Umbilical cord (tissue), 1 donor: ENCODE measurements at regions not wholly inside any gene's neighbourhood (a gene's known extent, or its start where the extent isn't known, plus 50 kb on each side); places are given as distances from the start of the nearest gene placed in this dataset.

Experiments
- DNase-seq: peaks from one replicate; pipeline ENCODE4 v3.0.0-alpha.2; 2015; ENCODE audit warnings: low spot score

DNA sequence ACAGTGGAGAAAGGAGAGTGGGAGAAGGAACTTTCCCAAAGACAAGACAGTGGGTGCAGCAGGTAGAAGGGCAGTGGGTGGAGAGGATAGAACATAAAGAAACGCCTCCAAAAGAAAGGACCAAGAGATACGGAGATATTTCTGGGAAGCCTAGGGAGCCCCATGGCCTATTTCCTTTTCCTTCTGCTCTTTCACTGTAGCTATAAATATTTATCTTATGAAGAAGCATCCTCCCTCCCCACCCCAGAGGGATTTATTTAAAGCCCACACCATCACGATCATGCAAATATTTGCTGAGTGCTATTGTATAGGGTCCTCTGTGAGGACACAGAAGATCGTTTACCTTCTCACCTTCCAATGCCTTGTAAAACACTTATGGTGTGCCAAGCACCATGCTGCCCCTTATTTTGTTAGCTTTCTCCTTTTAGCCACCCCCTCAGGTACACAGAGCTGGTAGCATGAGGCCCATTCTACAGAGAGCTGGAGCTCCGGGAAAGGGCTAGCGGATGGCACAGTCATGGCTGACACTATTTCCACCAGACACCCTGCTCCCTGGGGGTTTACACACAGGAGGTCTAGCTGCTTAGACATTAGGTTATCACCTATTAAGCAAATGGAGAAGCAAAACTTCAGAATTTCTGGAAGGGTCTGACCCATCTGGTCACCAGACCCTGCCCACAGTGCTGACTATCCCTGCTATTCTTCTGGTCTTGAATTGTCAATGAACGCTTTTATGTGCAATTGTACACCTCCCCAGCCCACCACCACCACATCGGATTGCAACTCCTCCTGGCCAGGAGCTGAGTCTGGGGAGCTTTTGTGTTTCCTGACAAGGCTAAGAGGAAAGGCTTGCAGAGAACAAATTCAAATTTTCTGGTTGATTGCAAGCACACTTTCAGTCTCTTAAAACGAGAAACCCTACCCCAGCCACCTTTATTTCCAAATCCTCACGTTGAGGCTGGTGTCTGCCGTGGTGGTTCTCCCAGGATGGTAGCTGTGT is 91.8 kb upstream of the KLF7 start:
- no peak for DNase-seq

DNA sequence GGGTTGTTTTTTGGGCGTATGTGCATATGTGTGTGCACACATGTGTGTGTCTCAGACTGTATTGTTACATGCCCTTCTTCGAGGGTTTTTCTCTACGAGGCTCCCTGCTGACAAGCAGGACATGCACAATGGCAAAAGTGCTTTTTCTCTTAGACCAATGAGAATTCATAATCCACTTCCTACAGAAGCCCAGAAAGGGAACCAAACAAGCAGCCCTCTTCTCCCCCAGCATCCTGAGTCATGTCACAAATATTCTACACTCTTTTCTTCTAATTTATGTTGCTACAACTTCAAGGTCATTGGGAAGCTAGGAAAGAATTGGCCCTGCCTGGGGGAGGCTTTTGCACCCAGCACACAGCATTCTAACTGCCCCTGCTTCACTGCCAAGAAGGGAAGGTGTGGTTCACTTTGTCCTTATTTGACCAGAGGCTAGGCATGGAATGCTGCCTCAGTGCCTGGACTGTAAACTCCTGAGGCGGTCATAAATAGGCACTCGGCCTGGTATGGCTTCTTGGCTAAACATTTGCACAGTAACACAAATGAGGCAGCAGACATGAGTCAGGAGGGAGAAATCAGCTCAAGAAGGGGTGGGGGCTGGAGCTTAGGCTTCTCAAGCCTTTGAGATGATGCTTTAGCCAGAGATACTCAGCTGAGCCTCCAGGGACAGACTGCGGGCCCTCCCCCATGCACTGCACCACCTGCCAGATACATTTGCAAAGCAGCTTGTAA is 92.7 kb upstream of the KLF7 start:
- DNase-seq, result peak; percentile 80

DNA sequence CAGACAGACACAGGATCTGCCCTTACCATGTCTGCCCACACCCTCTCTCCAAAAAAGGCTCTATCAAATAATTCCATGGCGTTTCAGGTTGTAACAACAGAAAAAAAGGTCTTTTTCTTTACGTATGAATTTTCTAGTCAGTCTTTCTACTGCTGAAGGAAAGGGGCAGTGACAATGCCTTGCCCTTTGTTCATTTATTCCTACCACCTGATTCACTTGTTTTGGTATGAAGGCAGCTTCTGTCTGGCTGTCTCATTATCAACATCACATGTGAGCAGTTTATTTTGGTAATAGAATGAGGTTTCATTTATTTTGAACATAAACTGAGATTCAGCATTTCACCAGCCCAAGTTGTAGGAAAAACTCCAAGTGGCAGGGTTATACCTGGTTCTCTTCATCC is 94.3 kb upstream of the KLF7 start:
- DNase-seq, result no peak

DNA sequence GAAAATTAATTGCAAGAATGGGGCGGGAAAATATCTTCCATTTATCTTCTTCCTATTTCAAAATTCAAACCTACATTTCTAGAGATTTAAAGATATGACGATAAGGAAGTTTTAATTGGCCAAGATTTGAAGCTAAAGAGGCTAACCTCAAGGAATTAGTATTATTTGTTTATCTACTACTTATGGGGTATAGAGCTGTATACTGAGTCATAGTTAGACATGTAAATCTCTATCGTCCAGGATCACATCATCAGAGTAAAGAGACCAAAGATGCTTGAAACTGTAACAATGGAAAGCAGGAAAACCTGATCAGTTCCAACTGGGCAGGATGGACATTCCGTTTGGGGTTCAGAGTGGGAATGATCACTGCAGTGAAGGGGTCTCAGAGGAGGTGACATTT is 95.2 kb upstream of the KLF7 start:
- no peak for DNase-seq

DNA sequence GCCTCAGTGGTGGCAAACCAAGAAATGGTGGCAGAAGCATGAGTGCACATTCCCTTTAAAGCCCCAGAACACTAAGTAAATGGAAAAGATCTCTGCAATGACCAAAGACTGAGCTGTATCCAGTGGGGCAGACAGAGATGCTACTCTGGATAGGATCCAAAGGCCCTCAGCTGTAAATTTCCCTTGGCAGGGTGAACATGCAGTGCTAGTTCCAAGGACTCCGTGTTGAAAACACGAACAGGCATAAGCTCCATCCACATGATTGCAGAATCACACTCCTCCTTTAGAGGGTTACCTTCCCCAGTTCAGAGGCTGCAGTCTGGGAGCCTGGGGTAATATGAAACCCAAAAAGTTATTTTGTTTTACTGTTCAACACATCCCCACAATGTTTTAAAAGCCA is 98.6 kb upstream of the KLF7 start:
- DNase-seq, result no peak

DNA sequence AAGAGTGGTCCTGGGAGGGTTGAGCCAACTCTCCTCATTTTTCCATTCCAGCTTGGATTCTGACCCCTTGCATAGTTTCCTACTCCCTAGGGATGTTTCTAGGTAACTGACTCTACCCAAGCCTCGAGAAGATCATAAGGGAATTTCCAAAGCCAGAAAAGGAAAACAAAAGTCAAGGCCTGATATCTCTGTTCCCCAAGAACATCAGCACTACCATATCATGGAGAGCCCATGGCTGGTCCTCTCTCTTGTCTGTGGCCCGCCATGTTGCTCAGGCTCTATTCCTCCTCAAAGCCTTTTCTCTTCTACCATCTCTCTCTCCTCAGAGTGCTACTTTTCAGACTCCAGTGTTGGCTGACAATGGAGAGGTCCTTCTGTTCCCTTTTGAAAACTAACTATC is 99.6 kb upstream of the KLF7 start:
- DNase-seq, result no peak

DNA sequence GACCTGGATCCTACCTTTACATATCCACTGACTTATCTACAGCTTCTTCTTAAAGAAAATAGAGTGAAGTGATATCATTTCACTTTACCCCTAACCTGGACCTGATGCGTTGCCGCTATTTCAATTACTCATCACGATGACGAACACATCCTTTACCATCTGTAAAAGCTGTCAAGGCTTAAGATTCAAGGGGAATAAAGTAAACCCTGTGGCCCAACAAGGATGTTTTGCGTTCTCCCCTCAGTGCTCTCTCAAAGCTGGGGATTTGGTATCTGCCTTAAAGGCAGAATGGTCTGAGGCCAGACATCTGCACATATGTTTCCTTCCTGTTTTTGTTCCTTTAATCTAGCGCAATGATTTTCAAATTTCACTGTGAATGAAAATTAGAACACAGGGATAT is 100.1 kb upstream of the KLF7 start:
- no peak for DNase-seq

DNA sequence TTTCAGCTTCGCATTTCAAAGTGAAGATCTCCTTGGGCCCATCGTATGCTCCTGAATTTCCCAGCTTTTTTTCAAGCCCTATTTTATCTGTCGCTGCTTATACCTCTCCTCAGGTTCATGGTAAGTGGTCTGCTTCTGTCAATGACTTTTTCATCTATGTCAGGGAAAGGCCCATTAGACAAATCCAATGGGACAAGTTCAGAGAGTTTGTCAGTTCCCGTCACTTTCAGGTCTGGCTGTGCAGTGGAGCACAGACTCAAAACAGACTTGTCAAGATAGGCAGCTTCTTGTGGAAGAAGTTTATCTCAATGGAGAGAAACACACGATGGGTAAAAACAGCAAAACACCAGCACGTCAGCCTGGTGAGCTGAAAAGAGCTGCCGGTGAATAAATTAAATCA is 100.9 kb upstream of the KLF7 start:
- no peak for DNase-seq

DNA sequence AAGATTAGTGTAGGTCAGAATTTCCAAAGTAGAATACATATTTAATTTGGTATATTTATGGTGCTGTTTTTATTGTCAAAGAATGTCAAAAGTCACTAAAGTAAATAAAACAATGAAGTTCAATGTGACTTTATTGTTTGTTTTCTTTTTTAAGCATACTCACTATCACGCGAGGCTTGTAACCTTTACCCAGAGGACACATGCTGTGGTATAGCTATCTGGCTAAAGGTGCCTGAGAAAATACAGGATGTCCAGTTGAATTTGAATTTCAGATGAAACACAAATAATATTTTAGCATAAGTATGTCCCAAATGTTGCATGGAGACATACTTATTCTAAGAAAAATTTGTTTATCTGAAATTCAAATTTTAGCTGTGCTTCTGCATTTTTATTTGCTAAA is 103.3 kb upstream of the KLF7 start:
- no peak for DNase-seq

DNA sequence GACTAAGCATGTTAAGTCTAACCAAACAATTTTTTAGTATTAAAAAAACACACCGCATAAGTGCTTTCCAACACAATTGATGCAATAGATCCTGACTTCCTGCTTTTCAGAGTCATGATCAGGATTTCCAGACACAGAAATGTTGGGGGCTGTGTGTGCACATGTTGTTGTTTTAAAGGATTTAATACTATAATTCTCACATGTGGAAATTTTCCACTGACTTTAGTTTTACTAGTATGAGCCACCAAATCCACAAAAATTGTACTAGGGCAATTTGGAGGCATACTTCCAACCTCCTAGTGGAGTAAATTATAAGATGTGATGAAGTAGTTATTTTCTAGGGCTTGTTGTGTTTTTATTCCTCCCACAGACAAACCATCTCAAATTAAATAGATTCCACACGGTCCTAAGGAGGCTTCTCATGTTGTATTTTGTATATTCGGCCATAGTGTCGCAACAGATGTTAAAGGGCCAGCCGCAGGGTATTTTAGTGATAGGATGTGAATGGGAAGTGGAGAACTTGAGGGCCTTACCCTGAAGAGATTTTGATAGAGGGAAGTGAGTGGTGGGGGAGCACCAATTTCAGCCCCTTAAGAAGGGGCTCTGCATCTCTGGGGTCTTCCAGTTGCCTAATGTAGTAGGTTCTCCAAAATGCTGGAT is 108.9 kb upstream of the KLF7 start:
- DNase-seq, result no peak

DNA sequence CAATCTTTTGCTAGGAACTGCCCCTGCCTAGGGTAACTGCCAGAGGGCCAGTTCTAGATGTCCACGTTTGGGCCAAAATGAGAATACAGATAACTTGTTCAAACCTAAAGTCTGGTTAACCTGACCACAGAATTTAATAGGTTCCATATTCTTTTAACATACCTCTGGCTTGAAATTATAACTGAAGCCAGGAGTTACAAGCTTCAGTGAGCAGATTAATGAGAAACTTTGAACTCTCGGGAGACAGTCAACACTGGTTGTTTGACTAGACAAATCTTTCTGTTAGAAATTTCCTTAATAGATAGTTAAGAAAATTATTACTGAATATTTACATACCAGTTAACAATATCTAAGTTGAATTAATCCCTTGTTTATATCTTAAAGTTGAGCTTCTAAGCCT is 110.0 kb upstream of the KLF7 start:
- no peak for DNase-seq

DNA sequence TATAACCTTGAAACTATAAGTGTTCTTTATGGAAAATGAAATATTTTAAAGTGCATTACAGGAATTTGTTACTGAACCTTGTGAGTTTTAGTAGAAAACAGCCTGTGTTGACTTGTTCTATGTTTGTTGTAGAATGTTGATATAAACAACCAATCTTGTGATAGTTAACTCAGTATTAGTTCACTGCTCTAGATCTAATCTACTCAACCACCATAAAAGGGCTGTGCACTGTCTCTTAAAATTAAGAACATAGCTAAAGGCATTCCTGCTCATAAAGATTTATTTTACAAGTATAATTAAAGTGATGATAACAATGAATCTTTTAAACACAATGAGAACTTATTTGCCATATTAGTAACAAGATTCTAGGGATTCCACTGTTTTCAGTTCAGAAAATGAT is 110.5 kb upstream of the KLF7 start:
- no peak for DNase-seq

DNA sequence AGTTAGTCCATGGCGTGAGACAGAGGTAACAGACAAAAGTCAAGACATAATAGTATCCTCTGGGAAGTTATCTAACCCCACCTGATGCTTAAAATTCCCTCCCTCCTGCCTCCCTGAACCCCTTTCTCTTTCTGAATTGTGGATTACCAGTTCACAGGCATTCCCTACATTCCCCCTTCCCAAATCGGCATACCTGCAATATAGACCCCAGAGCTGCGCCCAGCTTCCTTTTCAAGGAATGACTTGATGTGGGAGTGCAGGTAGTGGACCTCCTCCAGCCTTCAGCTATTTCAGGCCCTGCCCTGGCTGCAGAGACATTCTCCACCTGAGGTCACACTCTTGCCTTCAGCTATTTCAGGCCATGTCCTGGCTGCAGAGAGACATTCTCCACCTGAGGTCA is 111.1 kb upstream of the KLF7 start:
- DNase-seq, result no peak

DNA sequence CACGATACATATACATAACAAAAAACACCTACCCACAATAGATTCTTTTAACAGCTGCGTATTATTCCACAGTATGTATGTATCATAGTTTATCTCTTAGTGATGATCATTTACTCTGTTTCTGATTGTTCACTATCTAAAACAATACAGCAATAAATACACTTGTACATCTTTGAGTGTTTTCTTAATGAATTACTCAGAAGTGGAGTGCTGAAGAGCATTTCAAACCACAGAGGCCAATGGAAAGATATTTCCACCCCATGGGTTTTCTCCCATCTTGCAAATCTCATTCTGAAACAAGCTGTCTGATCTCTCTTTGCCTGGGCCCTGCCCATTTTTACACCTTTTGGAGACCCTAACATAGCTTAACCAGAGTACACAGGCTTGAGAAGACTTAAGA is 113.8 kb upstream of the KLF7 start:
- DNase-seq, result no peak

DNA sequence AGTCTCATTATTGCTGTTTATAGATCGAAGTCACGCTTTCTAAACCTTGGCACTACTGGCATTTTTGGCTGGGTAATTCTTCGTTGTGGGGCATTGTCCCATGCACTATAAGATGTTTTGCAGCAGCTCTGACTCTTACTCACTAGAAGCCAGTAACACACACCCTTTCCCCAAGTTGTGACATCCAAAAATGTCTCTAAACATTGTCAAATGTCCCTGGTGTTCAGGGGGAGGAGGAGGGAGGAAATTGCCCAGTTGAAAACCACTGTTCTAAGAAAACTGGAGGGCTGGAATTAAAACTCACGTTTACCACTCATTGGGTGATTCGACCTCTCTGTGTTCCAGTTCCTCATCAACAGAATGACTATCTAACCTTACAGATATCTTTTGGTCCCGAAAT is 115.7 kb upstream of the KLF7 start:
- DNase-seq, result no peak

DNA sequence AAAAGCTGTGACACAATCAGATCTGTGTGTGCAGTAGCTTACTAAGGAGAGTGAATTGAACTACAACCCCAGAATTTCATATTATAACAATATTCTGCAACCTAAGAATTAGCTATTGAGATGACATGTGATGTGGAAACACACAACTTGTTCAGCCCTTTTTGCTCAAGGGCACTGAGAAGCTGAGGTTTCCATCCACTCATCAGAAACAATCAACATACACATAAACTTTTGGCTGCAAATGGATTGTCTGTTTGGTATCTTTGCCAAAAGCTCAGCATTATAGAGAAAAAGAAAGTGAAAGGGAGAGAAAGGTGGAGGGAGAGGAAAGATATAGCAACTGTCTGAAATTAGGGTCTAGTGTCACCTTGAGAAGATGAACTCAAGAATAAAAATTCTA is 117.2 kb upstream of the KLF7 start:
- DNase-seq, result no peak

DNA sequence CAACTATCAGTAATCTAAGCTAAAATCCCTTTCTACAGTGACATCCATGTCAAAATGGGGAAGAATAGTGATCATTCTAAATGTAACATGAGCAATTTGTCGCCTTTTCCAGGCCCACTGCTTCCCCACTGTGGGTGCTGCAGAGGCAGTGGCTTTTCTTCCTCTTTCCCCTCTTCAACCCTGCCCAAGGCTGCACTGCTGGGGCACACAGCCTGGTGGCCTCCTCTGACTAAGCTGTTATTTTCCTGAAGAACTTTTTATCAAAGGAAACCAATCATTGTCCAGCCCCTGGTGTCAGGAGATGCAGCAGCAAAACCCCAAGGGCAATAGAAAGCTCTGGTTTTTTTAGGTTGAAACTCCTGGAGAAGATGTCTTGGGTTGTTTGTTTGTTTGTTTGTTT is 117.6 kb upstream of the KLF7 start:
- DNase-seq, result no peak

DNA sequence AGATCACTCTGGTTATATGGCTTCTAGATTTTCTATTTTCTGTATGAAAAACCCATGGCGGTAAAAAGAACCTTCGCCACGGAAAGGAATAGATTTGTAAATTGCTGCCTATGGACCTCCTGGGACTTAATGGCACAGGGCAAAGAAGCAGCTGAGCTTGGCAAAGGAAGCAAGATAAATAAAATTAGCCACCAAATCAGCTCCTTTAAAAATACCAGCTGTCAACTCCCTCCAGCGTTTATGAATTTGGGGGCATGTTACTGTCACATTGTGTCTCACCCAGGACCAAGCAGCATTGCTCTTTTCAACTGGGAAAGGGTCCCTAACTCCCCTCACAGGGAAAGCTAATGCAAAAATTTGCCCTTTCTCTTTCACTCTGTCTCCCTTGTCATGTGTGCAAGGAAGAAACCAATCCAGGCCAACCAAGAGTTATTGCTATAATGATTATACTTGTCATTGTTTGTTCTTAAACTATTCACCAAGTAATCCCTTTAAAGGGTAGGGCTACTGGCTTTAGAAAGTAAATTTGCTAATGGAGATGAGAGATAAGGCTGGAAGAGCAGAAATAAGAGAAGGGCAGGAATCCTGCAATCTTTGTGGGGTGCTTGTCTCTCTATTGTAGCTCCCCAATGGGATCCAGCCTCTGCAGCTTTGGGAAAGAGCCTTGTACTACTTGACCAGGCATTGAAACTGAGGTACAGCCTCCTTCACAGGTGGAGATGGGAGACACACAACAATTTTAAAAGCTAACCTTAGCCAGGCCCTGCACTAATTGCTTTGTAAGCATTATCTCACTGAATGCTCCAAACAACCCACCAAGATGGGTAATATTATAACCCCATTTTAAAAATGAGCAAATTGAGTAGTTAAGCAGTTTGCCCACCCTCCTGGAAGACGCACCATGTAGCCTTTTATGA is 119.1 kb upstream of the KLF7 start:
- DNase-seq, result no peak

DNA sequence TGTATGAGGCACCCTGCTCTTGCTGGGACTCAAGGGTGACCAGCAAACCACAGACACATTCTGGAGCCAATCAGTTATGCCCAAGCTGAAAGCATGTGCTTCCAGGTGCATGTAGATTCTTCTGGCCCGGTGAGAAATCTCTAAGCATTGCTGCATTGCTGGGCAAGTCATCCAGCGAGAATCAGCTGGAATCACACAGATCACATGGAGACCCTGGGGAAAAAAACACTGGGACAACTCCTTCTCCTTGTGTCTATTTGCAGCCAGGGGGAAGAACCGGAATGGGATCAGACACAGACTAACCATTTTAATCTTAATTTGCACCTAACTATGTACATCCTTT is 119.7 kb upstream of the KLF7 start:
- DNase-seq, result no peak

DNA sequence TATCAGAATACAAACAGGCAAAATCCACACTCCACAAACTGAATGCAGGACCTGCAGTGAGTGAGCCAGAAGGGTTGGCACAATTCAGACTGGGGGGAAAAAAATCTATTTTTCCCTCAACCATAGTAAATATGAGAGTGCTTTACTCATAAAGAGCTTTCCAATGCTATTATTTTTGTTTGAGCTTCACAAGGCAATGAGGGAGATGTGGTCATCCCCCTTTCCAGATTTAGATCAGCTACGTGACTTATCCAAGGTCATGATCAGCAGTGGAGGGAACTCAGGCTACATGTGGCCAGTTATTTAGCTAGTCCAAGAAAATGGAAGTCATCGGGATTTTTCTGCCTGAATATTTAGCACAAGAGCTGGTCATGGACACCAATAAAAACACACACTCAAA is 120.4 kb upstream of the KLF7 start:
- DNase-seq, result no peak

DNA sequence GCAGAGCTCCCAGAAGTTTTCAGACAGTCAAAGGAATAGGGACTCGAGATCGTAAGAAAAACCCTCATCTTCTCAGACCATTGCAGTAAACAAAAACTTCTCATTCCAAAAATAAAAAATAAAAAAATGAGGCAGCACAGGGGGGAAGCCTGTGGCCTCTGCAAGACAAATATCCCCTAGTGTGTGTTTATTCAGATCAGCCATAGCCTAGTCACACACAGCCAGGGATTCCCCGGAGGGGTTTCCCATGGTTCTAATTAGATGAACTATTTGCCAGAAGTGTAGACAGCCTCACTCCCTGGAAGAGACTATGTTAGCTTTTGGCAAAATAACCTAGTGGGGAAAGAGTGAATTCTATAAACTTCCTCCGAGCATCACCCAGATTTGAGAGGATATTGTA is 122.9 kb upstream of the KLF7 start:
- DNase-seq, result no peak
